SK-N-SH (cell line): ENCODE measurements at regions not wholly inside any gene's neighbourhood (a gene's known extent, or its start where the extent isn't known, plus 50 kb on each side); places are given as distances from the start of the nearest gene placed in this dataset.

Experiments
- CTCF ChIA-PET: fragments of 300-600, 350-600 bp; formaldehyde crosslinking; extraction: SDS; loops from one replicate; lab custom pipeline; 2021; lab: Yijun Ruan, JAX
- POLR2A ChIA-PET: fragments of 350-600 bp; sonication (Branson Sonifier 250); formaldehyde crosslinking; extraction: SDS; loops from one replicate; lab custom pipeline; 2020; ENCODE audit warnings: antibody characterized with exemption, inconsistent platforms; lab: Yijun Ruan, JAX
- DNase-seq: peaks from one replicate; pipeline ENCODE4 v3.0.0; 2012
- H2AFZ ChIP-seq: fragments of 200-600 bp; sonication (generic); 2 replicates; pipeline ENCODE4 v1.8.1; 2016; ENCODE audit warnings: antibody characterized with exemption, mild to moderate bottlenecking, low read depth
- H3F3A ChIP-seq: fragments of 200-600 bp; sonication (generic); replicated peaks from 2 replicates; pipeline ENCODE3; 2016; ENCODE audit warnings: antibody characterized with exemption, mild to moderate bottlenecking; ENCODE audit not compliant: insufficient read depth
- H3K27ac ChIP-seq, 2 experiments: fragments of 200-500 bp in 1 of 2; fragments of 200-600 bp in 1 of 2; sonication (Bioruptor generic) in 1 of 2; sonication (generic), shearing (Covaris generic) in 1 of 2; 2 replicates each; pipeline versions ENCODE4 v1.5.1 to v1.6.1; 2014 to 2016; ENCODE audit warnings: low read depth in 2 of 2, inconsistent platforms in 1 of 2, low read length in 1 of 2, mild to moderate bottlenecking in 1 of 2, mixed read lengths in 1 of 2
- H3K27me3 ChIP-seq: fragments of 200-600 bp; sonication (generic), shearing (Covaris generic); 2 replicates; pipeline ENCODE4 v1.6.1; 2016; ENCODE audit warnings: mixed run types; ENCODE audit not compliant: insufficient read depth
- H3K36me3 ChIP-seq, 2 experiments: fragments of 200-500 bp in 1 of 2; fragments of 200-600 bp in 1 of 2; sonication (Bioruptor generic) in 1 of 2; sonication (generic) in 1 of 2; replicated peaks in 1 of 2; 2 replicates each; pipeline versions ENCODE3 to v1.5.1; 2014 to 2016; ENCODE audit warnings: low read length in 1 of 2, mild to moderate bottlenecking in 1 of 2; ENCODE audit not compliant: insufficient read depth in 2 of 2, control insufficient read depth in 1 of 2
- H3K4me1 ChIP-seq, 2 experiments: fragments of 200-500 bp in 1 of 2; fragments of 200-600 bp in 1 of 2; sonication (Bioruptor generic) in 1 of 2; sonication (generic), shearing (Covaris generic) in 1 of 2; 2 replicates each; pipeline versions ENCODE4 v1.5.1 to v1.6.1; 2014 to 2016; ENCODE audit warnings: low read depth in 1 of 2, low read length in 1 of 2, mixed run types in 1 of 2; ENCODE audit not compliant: insufficient read depth in 2 of 2, control insufficient read depth in 1 of 2
- H3K4me2 ChIP-seq: fragments of 200-600 bp; sonication (generic), shearing (Covaris generic); 2 replicates; pipeline ENCODE4 v1.6.1; 2017; ENCODE audit warnings: mixed run types
- H3K4me3 ChIP-seq, 2 experiments: fragments of 200-500 bp in 1 of 2; fragments of 200-600 bp in 1 of 2; sonication (Bioruptor generic) in 1 of 2; sonication (generic), shearing (Covaris generic) in 1 of 2; 2 replicates each; pipeline versions ENCODE4 v1.5.1 to v1.8.1; 2014 to 2016; ENCODE audit warnings: low read depth in 2 of 2, inconsistent platforms in 1 of 2, low read length in 1 of 2, mild to moderate bottlenecking in 1 of 2, mixed read lengths in 1 of 2, moderate library complexity in 1 of 2
- H3K79me2 ChIP-seq: fragments of 200-600 bp; sonication (generic); 2 replicates; pipeline ENCODE4 v1.8.1; 2017; ENCODE audit warnings: mild to moderate bottlenecking; ENCODE audit not compliant: insufficient read depth
- H3K9ac ChIP-seq: fragments of 200-600 bp; sonication (generic); 2 replicates; pipeline ENCODE4 v1.6.1; 2017; ENCODE audit warnings: mixed run types
- H3K9me2 ChIP-seq: fragments of 200-600 bp; sonication (generic); 2 replicates; pipeline ENCODE4 v1.6.1; 2017; ENCODE audit warnings: mixed run types
- H3K9me3 ChIP-seq: fragments of 200-600 bp; sonication (generic); 2 replicates; pipeline ENCODE4 v1.6.1; 2017; ENCODE audit warnings: mixed run types, mild to moderate bottlenecking, moderate library complexity
- H4K20me1 ChIP-seq: fragments of 200-600 bp; sonication (generic); 2 replicates; pipeline ENCODE4 v1.6.1; 2017; ENCODE audit warnings: mild to moderate bottlenecking, mixed run types; ENCODE audit not compliant: insufficient read depth
- FOXJ3 ChIP-seq: sonication (generic); formaldehyde crosslinking; IDR thresholded peaks from 2 replicates; pipeline ENCODE4 v1.5.1; 2020; ENCODE audit warnings: mild to moderate bottlenecking, missing genetic modification reagents
- FOXM1 ChIP-seq: IDR thresholded peaks from 2 replicates; pipeline ENCODE4 v1.4.0; 2012; ENCODE audit warnings: low read depth, mild to moderate bottlenecking
- GATA2 ChIP-seq: sonication (generic); formaldehyde crosslinking; IDR thresholded peaks from 2 replicates; pipeline ENCODE4 v1.5.0; 2020; ENCODE audit warnings: mild to moderate bottlenecking, missing genetic modification reagents
- IRF3 ChIP-seq: fragments of 150-350 bp; IDR thresholded peaks from 2 replicates; pipeline ENCODE4 v1.6.1; 2016; ENCODE audit warnings: mild to moderate bottlenecking, low read depth, low read length
- MEF2A ChIP-seq: IDR thresholded peaks from 2 replicates; pipeline ENCODE4 v1.4.0; 2012; ENCODE audit warnings: low read depth, borderline replicate concordance
- NRF1 ChIP-seq: IDR thresholded peaks from 2 replicates; pipeline ENCODE4 v1.6.1; 2012; ENCODE audit warnings: low read depth, mild to moderate bottlenecking, low read length
- PBX3 ChIP-seq: IDR thresholded peaks from 2 replicates; pipeline ENCODE4; 2012
- POLR2AphosphoS5 ChIP-seq: IDR thresholded peaks from 2 replicates; pipeline ENCODE4 v1.6.1; 2012; ENCODE audit warnings: low read depth, low read length
- RCOR1 ChIP-seq: fragments of 150-350 bp; IDR thresholded peaks from 2 replicates; pipeline ENCODE4 v1.6.1; 2017; ENCODE audit warnings: antibody characterized with exemption, low read length
- SIN3A ChIP-seq: IDR thresholded peaks from 2 replicates; pipeline ENCODE4 v1.6.1; 2012; ENCODE audit warnings: low read depth, mild to moderate bottlenecking, low read length, moderate library complexity, borderline replicate concordance
- USF1 ChIP-seq: IDR thresholded peaks from 2 replicates; pipeline ENCODE4 v1.4.0; 2012; ENCODE audit warnings: low read depth, borderline replicate concordance
- YY1 ChIP-seq: IDR thresholded peaks from 2 replicates; pipeline ENCODE4 v1.4.0; 2012; ENCODE audit warnings: low read depth, mild to moderate bottlenecking
- ZBTB33 ChIP-seq: IDR thresholded peaks from 2 replicates; pipeline ENCODE4 v1.4.0; 2012; ENCODE audit warnings: low read depth, borderline replicate concordance
- WGBS: methylation state at CpG from one replicate; pipeline ENCODE4 v1.1.6; 2017; ENCODE audit warnings: low lambda C conversion rate; 5-methylcytosine and 5-hydroxymethylcytosine counted together

GRCh38 chr9:20095430-20096092 is 306.7 kb upstream of the SLC24A2 start:
- Histone ChIP-seq H4K20me1 (no peaks in the 10 kb centered on the region), H3K27ac (no peak overlapping the region), H3K4me2 (no peak overlapping the region), H3K9ac (no peak overlapping the region), H3K9me3 (no peaks in the 10 kb centered on the region), H3K4me1 (no peaks in the 10 kb centered on the region), H3K9me2 (no peaks in the 10 kb centered on the region), H3K36me3 (no peaks in the 10 kb centered on the region), H2AFZ (no peak overlapping the region), H3K27me3 (no peaks in the 10 kb centered on the region), H3F3A (no peaks in the 10 kb centered on the region), H3K4me3 (no peak overlapping the region), H3K79me2 (no peaks in the 10 kb centered on the region)
- ChIA-PET CTCF (no interaction called here), POLR2A (no interaction called here)
- DNase-seq = no peak
- TF ChIP-seq POLR2AphosphoS5 = no peak
- no peak for TF ChIP-seq FOXJ3 (CRISPR knock-in tag)
- no peak for TF ChIP-seq ZBTB33
- TF ChIP-seq FOXM1 = no peak
- no peak for TF ChIP-seq NRF1
- no peak for TF ChIP-seq GATA2 (CRISPR knock-in tag)
- TF ChIP-seq YY1 = no peak
- no peak for TF ChIP-seq USF1
- TF ChIP-seq SIN3A = no peak
- no peak for TF ChIP-seq RCOR1
- TF ChIP-seq PBX3 = no peak
- no peak for TF ChIP-seq MEF2A
- TF ChIP-seq IRF3 = no peak
- 29% methylated on average over 5 of the region's 5 CpGs for WGBS
